Ishikawa (cell line): ENCODE measurements at regions not wholly inside any gene's neighbourhood (a gene's known extent, or its start where the extent isn't known, plus 50 kb on each side); places are given as distances from the start of the nearest gene placed in this dataset.

ENCODE experiments used
- CEBPB ChIP-seq: IDR thresholded peaks from 2 replicates; pipeline ENCODE4 v1.6.1; 2012
- CREB1 ChIP-seq: IDR thresholded peaks from 2 replicates; pipeline ENCODE4 v1.6.1; 2012; ENCODE audit warnings: low read depth
- EP300 ChIP-seq: IDR thresholded peaks from 2 replicates; pipeline ENCODE4 v1.6.1; 2012; ENCODE audit warnings: borderline replicate concordance
- NFIC ChIP-seq: IDR thresholded peaks from 2 replicates; pipeline ENCODE4 v1.6.1; 2012
- RAD21 ChIP-seq: IDR thresholded peaks from 2 replicates; pipeline ENCODE4 v1.6.1; 2012; ENCODE audit warnings: low read depth
- REST ChIP-seq: IDR thresholded peaks from 2 replicates; pipeline ENCODE4 v1.6.1; 2012; ENCODE audit warnings: low read depth, mild to moderate bottlenecking
- TAF1 ChIP-seq: IDR thresholded peaks from 2 replicates; pipeline ENCODE4 v1.6.1; 2012; ENCODE audit warnings: low read depth, mild to moderate bottlenecking
- ZBTB7A ChIP-seq: IDR thresholded peaks from 2 replicates; pipeline ENCODE4 v1.6.1; 2012; ENCODE audit warnings: low read depth
- TF ChIP-seq, protein P1 (sequence below): IDR thresholded peaks from 2 replicates; pipeline ENCODE4 v1.6.1; 2012
- TF ChIP-seq, protein P2 (sequence below): IDR thresholded peaks from 2 replicates; pipeline ENCODE4 v1.6.1; 2012

- TF ChIP-seq, protein P1, sequence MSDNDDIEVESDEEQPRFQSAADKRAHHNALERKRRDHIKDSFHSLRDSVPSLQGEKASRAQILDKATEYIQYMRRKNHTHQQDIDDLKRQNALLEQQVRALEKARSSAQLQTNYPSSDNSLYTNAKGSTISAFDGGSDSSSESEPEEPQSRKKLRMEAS = no peak
- TF ChIP-seq, protein P2, sequence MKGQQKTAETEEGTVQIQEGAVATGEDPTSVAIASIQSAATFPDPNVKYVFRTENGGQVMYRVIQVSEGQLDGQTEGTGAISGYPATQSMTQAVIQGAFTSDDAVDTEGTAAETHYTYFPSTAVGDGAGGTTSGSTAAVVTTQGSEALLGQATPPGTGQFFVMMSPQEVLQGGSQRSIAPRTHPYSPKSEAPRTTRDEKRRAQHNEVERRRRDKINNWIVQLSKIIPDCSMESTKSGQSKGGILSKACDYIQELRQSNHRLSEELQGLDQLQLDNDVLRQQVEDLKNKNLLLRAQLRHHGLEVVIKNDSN = no peak
- TF ChIP-seq RAD21 (no peak), REST (no peak), EP300 (no peak), NFIC (no peak), CEBPB (no peak), CREB1 (no peak), ZBTB7A (no peak), TAF1 (no peak)
Measured at GRCh38 chr16:35752773-35753558, 2293.6 kb downstream of the TP53TG3F start.
